K562 (cell line): ENCODE measurements at regions not wholly inside any gene's neighbourhood (a gene's known extent, or its start where the extent isn't known, plus 50 kb on each side); places are given as distances from the start of the nearest gene placed in this dataset.

Experiments used
- ARNT ChIP-seq, 2 experiments: fragments of 450-650 bp; IDR thresholded peaks; 2 replicates each; pipeline ENCODE4 v1.6.1; 2016; ENCODE audit warnings: mild to moderate bottlenecking in 1 of 2
- BCL6 ChIP-seq: fragments of 250-450 bp; sonication (Bioruptor Pico); IDR thresholded peaks from 2 replicates; pipeline ENCODE4 v1.4.0; 2020
- CBX8 ChIP-seq: fragments of 200-600 bp; sonication (generic); IDR thresholded peaks from 2 replicates; pipeline ENCODE4 v1.6.1; 2012; ENCODE audit warnings: borderline replicate concordance, mixed run types, low read depth, mild to moderate bottlenecking, moderate library complexity, mixed read lengths, low read length, control low read depth, inconsistent platforms; ENCODE audit not compliant: poor library complexity, severe bottlenecking; ENCODE audit errors: extremely low read depth
- CEBPB ChIP-seq: fragments of 450-650 bp; IDR thresholded peaks from 2 replicates; pipeline ENCODE4 v1.6.1; 2016; ENCODE audit warnings: missing genetic modification characterization, missing compliant biosample characterization
- CEBPG ChIP-seq, 3 experiments: fragments of 200-800 bp in 1 of 3; sonication (Bioruptor generic) in 1 of 3; sonication (generic) in 1 of 3; formaldehyde crosslinking in 1 of 3; IDR thresholded peaks in 2 of 3; conservative IDR thresholded peaks in 1 of 3; 2 replicates each; pipeline versions ENCODE4 v1.6.1 to v1.8.0; 2016 to 2022; ENCODE audit warnings: missing compliant biosample characterization in 2 of 3, missing genetic modification characterization in 2 of 3, mild to moderate bottlenecking in 1 of 3, missing genetic modification reagents in 1 of 3
- DACH1 ChIP-seq: fragments of 450-650 bp; IDR thresholded peaks from 2 replicates; pipeline ENCODE4 v1.6.1; 2018; ENCODE audit not compliant: partially characterized antibody
- ETV1 ChIP-seq: fragments of 450-650 bp; conservative IDR thresholded peaks from 2 replicates; pipeline ENCODE4 v1.6.1; 2016; ENCODE audit warnings: missing genetic modification characterization, control low read depth, low read depth, missing compliant biosample characterization
- GTF2A2 ChIP-seq: IDR thresholded peaks from 2 replicates; pipeline ENCODE4 v1.6.1; 2016; ENCODE audit warnings: mild to moderate bottlenecking, missing genetic modification characterization, missing compliant biosample characterization
- HDAC1 ChIP-seq, 2 experiments: fragments of 450-650 bp; IDR thresholded peaks; 2 replicates each; pipeline ENCODE4 v1.6.1; 2016 to 2017; ENCODE audit warnings: inconsistent platforms in 1 of 2, mild to moderate bottlenecking in 1 of 2, moderate library complexity in 1 of 2
- ILK ChIP-seq: fragments of 450-650 bp; IDR thresholded peaks from 2 replicates; pipeline ENCODE4 v1.6.1; 2016; ENCODE audit warnings: missing genetic modification characterization, low read depth, mild to moderate bottlenecking, missing compliant biosample characterization, moderate library complexity, borderline replicate concordance
- IRF2 ChIP-seq: sonication (generic); formaldehyde crosslinking; IDR thresholded peaks from 2 replicates; pipeline ENCODE4 v1.8.1; 2022; ENCODE audit warnings: mild to moderate bottlenecking, missing genetic modification reagents
- MAZ ChIP-seq, 2 experiments: fragments of 450-650 bp in 1 of 2; sonication (generic) in 1 of 2; formaldehyde crosslinking; IDR thresholded peaks in 1 of 2; conservative IDR thresholded peaks in 1 of 2; 2 replicates each; pipeline versions ENCODE4 v1.4.0 to v1.5.0; 2020; ENCODE audit warnings: mild to moderate bottlenecking in 1 of 2, missing genetic modification reagents in 1 of 2
- MTF1 ChIP-seq: fragments of 250-450 bp; sonication (Bioruptor Pico); IDR thresholded peaks from 2 replicates; pipeline ENCODE4 v1.9.0; 2021; ENCODE audit warnings: moderate library complexity, mild to moderate bottlenecking, inconsistent platforms, borderline replicate concordance
- MYNN ChIP-seq, 2 experiments: sonication (generic); formaldehyde crosslinking in 1 of 2; IDR thresholded peaks; 2 replicates each; pipeline versions ENCODE4 v1.5.0 to v1.6.1; 2016 to 2020; ENCODE audit warnings: antibody characterized with exemption in 1 of 2, missing genetic modification reagents in 1 of 2
- NR2C2 ChIP-seq, 2 experiments: fragments of 200-800 bp in 1 of 2; sonication (Bioruptor generic) in 1 of 2; sonication (generic) in 1 of 2; formaldehyde crosslinking in 1 of 2; IDR thresholded peaks; 2 replicates each; pipeline versions ENCODE4 v1.6.1 to v1.8.0; 2016 to 2022; ENCODE audit warnings: mild to moderate bottlenecking in 1 of 2, missing compliant biosample characterization in 1 of 2, missing genetic modification characterization in 1 of 2, missing genetic modification reagents in 1 of 2
- OTX1 ChIP-seq: fragments of 450-650 bp; formaldehyde crosslinking; IDR thresholded peaks from 2 replicates; pipeline ENCODE4 v1.4.0; 2022; ENCODE audit warnings: mild to moderate bottlenecking
- RBFOX2 ChIP-seq: fragments of 200-400 bp; formaldehyde crosslinking; IDR thresholded peaks from 2 replicates; pipeline ENCODE4 v1.6.1; 2017; ENCODE audit warnings: low read depth, mild to moderate bottlenecking, low read length, moderate library complexity
- SOX6 ChIP-seq: fragments of 450-650 bp; IDR thresholded peaks from 2 replicates; pipeline ENCODE4 v1.6.1; 2014; ENCODE audit warnings: mild to moderate bottlenecking
- ZBTB11 ChIP-seq, 3 experiments: fragments of 200-800 bp in 1 of 3; fragments of 250-450 bp in 1 of 3; fragments of 450-650 bp in 1 of 3; sonication (Bioruptor Pico) in 1 of 3; sonication (Bioruptor generic) in 1 of 3; formaldehyde crosslinking in 1 of 3; IDR thresholded peaks; 2 replicates each; pipeline versions ENCODE4 v1.6.1 to v1.8.0; 2016 to 2022; ENCODE audit warnings: mild to moderate bottlenecking in 2 of 3, missing genetic modification characterization in 2 of 3, missing compliant biosample characterization in 1 of 3, moderate library complexity in 1 of 3
- ZNF197 ChIP-seq: fragments of 200-800 bp; sonication (Bioruptor generic); IDR thresholded peaks from 2 replicates; pipeline ENCODE4 v1.6.1; 2016; ENCODE audit warnings: low read depth, missing genetic modification characterization, missing compliant biosample characterization
- ZNF644 ChIP-seq: fragments of 200-800 bp; sonication (Bioruptor generic); IDR thresholded peaks from 2 replicates; pipeline ENCODE4 v1.6.1; 2016; ENCODE audit warnings: low read depth, missing genetic modification characterization, missing compliant biosample characterization
- ZNF695 ChIP-seq: fragments of 450-650 bp; formaldehyde crosslinking; IDR thresholded peaks from 2 replicates; pipeline ENCODE4 v1.4.0; 2020; ENCODE audit warnings: mild to moderate bottlenecking, moderate library complexity

GRCh38 chr7:104963991-104964385 lies 50.0 kb upstream of the KMT2E start (continued):
- peak; percentile 79 for TF ChIP-seq SOX6
- TF ChIP-seq ETV1 = peak; percentile 59; the same call in 1 of the 2 replicates
- TF ChIP-seq MTF1 (CRISPR knock-in tag) = peak; percentile 63; the same call in 1 of the 2 replicates
- peak; percentile 94 for TF ChIP-seq ZNF644 (tag)
- no peak for TF ChIP-seq MAZ (CRISPR knock-in tag; conservative IDR thresholded peaks at IDR 0.05 in 1 of 2, IDR thresholded peaks at IDR 0.05 in 1 of 2)
- peak; percentile 90 for TF ChIP-seq ZNF197 (CRISPR knock-in tag)
- TF ChIP-seq OTX1 = no peak
- no peak for TF ChIP-seq IRF2
- no peak for TF ChIP-seq CEBPG (CRISPR knock-in tag; IDR thresholded peaks at IDR 0.05)
- no peak for TF ChIP-seq CEBPG (tag; conservative IDR thresholded peaks at IDR 0.05 in 1 of 2, IDR thresholded peaks at IDR 0.05 in 1 of 2)
- TF ChIP-seq MYNN (IDR thresholded peaks at IDR 0.05) = no peak
- TF ChIP-seq MYNN (CRISPR knock-in tag; IDR thresholded peaks at IDR 0.05) = no peak
- peak in 1 of 2 experiments; percentile 55; a peak in 1 of 4 replicates for TF ChIP-seq HDAC1 (IDR thresholded peaks at IDR 0.05)
- TF ChIP-seq RBFOX2 = no peak
- no peak for TF ChIP-seq ZBTB11 (CRISPR knock-in tag; IDR thresholded peaks at IDR 0.05)
- no peak for TF ChIP-seq DACH1
- TF ChIP-seq NR2C2 (CRISPR knock-in tag; IDR thresholded peaks at IDR 0.05) = no peak
- peak; percentile 86 for TF ChIP-seq NR2C2 (tag; IDR thresholded peaks at IDR 0.05)
- TF ChIP-seq CBX8 = no peak
- TF ChIP-seq CEBPB (tag) = no peak
- peak; percentile 58; the same call in 1 of the 2 replicates for TF ChIP-seq ILK (tag)
- no peak for TF ChIP-seq ZNF695 (CRISPR knock-in tag)
- peak; percentile 84; the same call in 1 of the 2 replicates for TF ChIP-seq GTF2A2 (tag)
- TF ChIP-seq BCL6 (CRISPR knock-in tag) = no peak
- TF ChIP-seq ARNT (IDR thresholded peaks at IDR 0.05) = no peak
